A673 (cell line): ENCODE measurements at regions not wholly inside any gene's neighbourhood (a gene's known extent, or its start where the extent isn't known, plus 50 kb on each side); places are given as distances from the start of the nearest gene placed in this dataset.

Experiments
- BruUV-seq: library from RNA; stranded (reverse); fragments of 400-500 nt; replicated peaks from 2 replicates; lab custom pipeline; 2021; lab: Mats Ljungman, UMichigan
- CTCF ChIA-PET: fragments of 300-600 bp; sonication (Branson Sonifier 250); formaldehyde crosslinking; loops from one replicate; lab custom pipeline; 2022; ENCODE audit warnings: antibody characterized with exemption; lab: Charles Lee
- POLR2A ChIA-PET: fragments of 300-600 bp; sonication (Branson Sonifier 250); formaldehyde crosslinking; loops from one replicate; lab custom pipeline; 2022; ENCODE audit warnings: antibody characterized with exemption; ENCODE audit not compliant: low non-redundant PET; lab: Charles Lee
- DNase-seq: peaks from one replicate; pipeline ENCODE4 v3.0.0-alpha.2; 2015; ENCODE audit warnings: low spot score
- H3K27ac ChIP-seq: fragments of 200-600 bp; sonication (generic); 2 replicates; pipeline ENCODE4 v1.5.1; 2016; ENCODE audit warnings: mixed run types, low read depth, mild to moderate bottlenecking, mixed read lengths, antibody characterized with exemption, low read length; ENCODE audit not compliant: poor library complexity, severe bottlenecking
- H3K27me3 ChIP-seq: fragments of 200-600 bp; sonication (generic); replicated peaks from 2 replicates; pipeline ENCODE4 v1.6.1; 2017; ENCODE audit warnings: mixed run types, low read depth, mild to moderate bottlenecking, mixed read lengths, antibody characterized with exemption, low read length; ENCODE audit not compliant: insufficient read depth, poor library complexity
- H3K36me3 ChIP-seq: fragments of 200-600 bp; sonication (generic); 2 replicates; pipeline ENCODE4 v1.6.1; 2016; ENCODE audit warnings: mixed run types, mild to moderate bottlenecking, mixed read lengths, antibody characterized with exemption, low read length; ENCODE audit not compliant: insufficient read depth, poor library complexity, severe bottlenecking
- H3K4me1 ChIP-seq: fragments of 200-600 bp; sonication (generic); 2 replicates; pipeline ENCODE4 v1.6.1; 2017; ENCODE audit warnings: mixed run types, mild to moderate bottlenecking, mixed read lengths, antibody characterized with exemption, low read length; ENCODE audit not compliant: insufficient read depth, poor library complexity, severe bottlenecking
- H3K4me3 ChIP-seq: fragments of 200-600 bp; sonication (generic); 2 replicates; pipeline ENCODE4 v1.5.1; 2016; ENCODE audit warnings: low read depth, mixed run types, mild to moderate bottlenecking, mixed read lengths, low read length; ENCODE audit not compliant: poor library complexity, severe bottlenecking
- H3K9me3 ChIP-seq: fragments of 200-600 bp; sonication (generic); 2 replicates; pipeline ENCODE4 v1.6.1; 2016; ENCODE audit warnings: mixed run types, low read depth, mild to moderate bottlenecking, mixed read lengths, antibody characterized with exemption, low read length; ENCODE audit not compliant: poor library complexity, severe bottlenecking
- CTCF ChIP-seq: fragments of 300-800, 200-600 bp; sonication (generic); conservative IDR thresholded peaks from 2 replicates; pipeline ENCODE4 v1.5.1; 2017; ENCODE audit warnings: low read depth, mild to moderate bottlenecking, antibody characterized with exemption, low read length, moderate library complexity, mixed read lengths
- EZH2 ChIP-seq: fragments of 200-600 bp; sonication (generic); IDR thresholded peaks from 2 replicates; pipeline ENCODE4 v1.6.1; 2017; ENCODE audit warnings: borderline replicate concordance, low read depth, mild to moderate bottlenecking, mixed read lengths, antibody characterized with exemption, low read length; ENCODE audit not compliant: poor library complexity, severe bottlenecking
- intact Hi-C: fragments of 100-400 bp; cut with micrococcal nuclease; formaldehyde crosslinking; loops from one replicate; pipeline ENCODE4 v1.10.0; 2022; ENCODE audit not compliant: unreplicated experiment

GRCh38 chr2:121064186-121064585, 220.8 kb downstream of the TFCP2L1 start:
- TF ChIP-seq EZH2 (no peak), CTCF (no peak)
- intact Hi-C loops = no loop called here
- no TSS peak for BruUV-seq
- no peaks in the 10 kb centered on the region for H3K27me3 ChIP-seq
- H3K4me3 ChIP-seq = no peak overlapping the region
- no peak for DNase-seq
- POLR2A ChIA-PET = no interaction called here
- no peak overlapping the region for H3K27ac ChIP-seq
- no peaks in the 10 kb centered on the region for H3K9me3 ChIP-seq
- H3K4me1 ChIP-seq = no peaks in the 10 kb centered on the region
- CTCF ChIA-PET = no interaction called here
- H3K36me3 ChIP-seq = no peaks in the 10 kb centered on the region

GRCh38 chr2:121065239-121065638, 219.8 kb downstream of the TFCP2L1 start:
- intact Hi-C loops = no loop called here
- TF ChIP-seq EZH2 (no peak), CTCF (no peak)
- no peaks in the 10 kb centered on the region for H3K9me3 ChIP-seq
- H3K36me3 ChIP-seq = no peaks in the 10 kb centered on the region
- ChIA-PET CTCF (no interaction called here), POLR2A (no interaction called here)
- no peak for DNase-seq
- no TSS peak for BruUV-seq
- no peak overlapping the region for H3K27ac ChIP-seq
- no peaks in the 10 kb centered on the region for H3K27me3 ChIP-seq
- H3K4me3 ChIP-seq = no peak overlapping the region
- H3K4me1 ChIP-seq = no peaks in the 10 kb centered on the region

GRCh38 chr2:121066526-121066925, 218.5 kb downstream of the TFCP2L1 start:
- Histone ChIP-seq H3K9me3 (no peaks in the 10 kb centered on the region), H3K4me3 (no peak overlapping the region), H3K4me1 (no peaks in the 10 kb centered on the region), H3K27me3 (no peaks in the 10 kb centered on the region), H3K27ac (no peak overlapping the region), H3K36me3 (no peaks in the 10 kb centered on the region)
- POLR2A ChIA-PET = no interaction called here
- TF ChIP-seq CTCF (no peak), EZH2 (no peak)
- intact Hi-C loops = no loop called here
- BruUV-seq = no TSS peak
- DNase-seq = no peak
- CTCF ChIA-PET = no interaction called here
